ENCODE measurements at regions not wholly inside any gene's neighbourhood (a gene's known extent, or its start where the extent isn't known, plus 50 kb on each side); places are given as distances from the start of the nearest gene placed in this dataset.

DNA sequence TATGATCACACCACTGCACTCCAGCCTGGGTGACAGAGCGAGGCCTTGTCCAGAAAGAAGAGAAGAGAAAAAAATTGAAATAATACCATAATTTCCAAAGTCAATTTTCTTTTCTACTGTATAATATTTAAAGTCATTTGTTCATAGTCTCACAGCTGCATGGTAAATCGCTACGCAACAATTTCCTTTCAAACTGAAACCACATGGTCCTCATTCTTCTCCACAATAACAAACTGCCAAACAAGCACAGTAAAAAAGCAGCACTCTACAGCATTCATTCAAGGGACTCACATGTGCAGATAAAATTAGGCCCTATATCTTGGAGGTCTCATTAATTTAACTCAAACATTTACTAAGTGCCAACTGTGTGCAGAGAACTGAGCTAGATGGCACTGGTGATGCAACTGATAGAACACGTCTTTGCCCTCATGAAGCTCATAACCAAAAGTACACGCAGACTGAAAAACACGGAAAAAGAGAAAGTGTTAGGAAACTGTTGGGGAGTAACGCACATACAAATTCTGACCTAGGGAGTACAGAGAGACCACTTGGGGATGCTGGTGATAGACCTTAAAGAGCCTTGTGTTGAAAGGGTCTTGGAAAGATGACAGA, 68.4 kb upstream of the SRRM3 start:
- no peaks in the 10 kb centered on the region for H3K79me2 ChIP-seq (ENCODE audit: insufficient read depth)
- H3K4me2 ChIP-seq = no peak overlapping the region
- no peak for DNase-seq
- no peaks in the 10 kb centered on the region for H3K9me2 ChIP-seq
- 90% methylated on average over 7 of the region's 7 CpGs for WGBS (ENCODE audit: low lambda C conversion rate)
- H4K20me1 ChIP-seq (ENCODE audit: insufficient read depth) = no peaks in the 10 kb centered on the region
- ChIA-PET CTCF (interaction anchor here (0.8 kb wide), 1 partner anchor 45 kb away, joined by 4 read pairs; no protein-coding TSS in a partner anchor), POLR2A (no interaction called here)
- no peaks in the 10 kb centered on the region for H3K4me1 ChIP-seq (ENCODE audit: control insufficient read depth in 1 of 2, insufficient read depth in 2 of 2, low read depth in 1 of 2, low read length in 1 of 2)
- H3K9me3 ChIP-seq = no peaks in the 10 kb centered on the region
- H3F3A ChIP-seq (replicated peaks; ENCODE audit: insufficient read depth) = no peaks in the 10 kb centered on the region
- H2AFZ ChIP-seq (ENCODE audit: low read depth) = no peak overlapping the region
- H3K9ac ChIP-seq = no peak overlapping the region
- H3K36me3 ChIP-seq (replicated peaks in 1 of 2; ENCODE audit: control insufficient read depth in 1 of 2, insufficient read depth in 2 of 2, low read length in 1 of 2) = no peaks in the 10 kb centered on the region
- TF ChIP-seq YY1 (IDR thresholded peaks at IDR 0.05; ENCODE audit: low read depth) (no peak), EP300 (IDR thresholded peaks at IDR 0.05; ENCODE audit: borderline replicate concordance in 1 of 2, low read depth in 1 of 2, low read length in 1 of 2) (no peak), SIN3A (IDR thresholded peaks at IDR 0.05; ENCODE audit: borderline replicate concordance, low read depth, low read length) (no peak), RXRA (IDR thresholded peaks at IDR 0.05; ENCODE audit: borderline replicate concordance, low read depth) (no peak), JUND (IDR thresholded peaks at IDR 0.05) (no peak), RAD21 (IDR thresholded peaks at IDR 0.05; ENCODE audit: low read length) (no peak), EZH2phosphoT487 (IDR thresholded peaks at IDR 0.05; ENCODE audit: borderline replicate concordance, low read depth) (no peak), RCOR1 (IDR thresholded peaks at IDR 0.05; ENCODE audit: low read length) (no peak), TEAD4 (IDR thresholded peaks at IDR 0.05; ENCODE audit: borderline replicate concordance, insufficient read depth) (no peak), FOSL2 (IDR thresholded peaks at IDR 0.05; ENCODE audit: borderline replicate concordance, low read depth) (no peak), POLR2AphosphoS5 (IDR thresholded peaks at IDR 0.05; ENCODE audit: low read depth, low read length) (no peak), MEF2A (IDR thresholded peaks at IDR 0.05; ENCODE audit: borderline replicate concordance, low read depth) (no peak), TAF1 (IDR thresholded peaks at IDR 0.05; ENCODE audit: borderline replicate concordance, low read depth, low read length) (no peak), ELF1 (IDR thresholded peaks at IDR 0.05) (no peak), NFIC (IDR thresholded peaks at IDR 0.05; ENCODE audit: borderline replicate concordance) (no peak), GABPA (IDR thresholded peaks at IDR 0.05; ENCODE audit: low read depth) (no peak)
- TF ChIP-seq, protein P1, sequence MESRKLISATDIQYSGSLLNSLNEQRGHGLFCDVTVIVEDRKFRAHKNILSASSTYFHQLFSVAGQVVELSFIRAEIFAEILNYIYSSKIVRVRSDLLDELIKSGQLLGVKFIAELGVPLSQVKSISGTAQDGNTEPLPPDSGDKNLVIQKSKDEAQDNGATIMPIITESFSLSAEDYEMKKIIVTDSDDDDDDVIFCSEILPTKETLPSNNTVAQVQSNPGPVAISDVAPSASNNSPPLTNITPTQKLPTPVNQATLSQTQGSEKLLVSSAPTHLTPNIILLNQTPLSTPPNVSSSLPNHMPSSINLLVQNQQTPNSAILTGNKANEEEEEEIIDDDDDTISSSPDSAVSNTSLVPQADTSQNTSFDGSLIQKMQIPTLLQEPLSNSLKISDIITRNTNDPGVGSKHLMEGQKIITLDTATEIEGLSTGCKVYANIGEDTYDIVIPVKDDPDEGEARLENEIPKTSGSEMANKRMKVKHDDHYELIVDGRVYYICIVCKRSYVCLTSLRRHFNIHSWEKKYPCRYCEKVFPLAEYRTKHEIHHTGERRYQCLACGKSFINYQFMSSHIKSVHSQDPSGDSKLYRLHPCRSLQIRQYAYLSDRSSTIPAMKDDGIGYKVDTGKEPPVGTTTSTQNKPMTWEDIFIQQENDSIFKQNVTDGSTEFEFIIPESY (IDR thresholded peaks at IDR 0.05; ENCODE audit: borderline replicate concordance, low read depth) = no peak
- TF ChIP-seq, protein P2, sequence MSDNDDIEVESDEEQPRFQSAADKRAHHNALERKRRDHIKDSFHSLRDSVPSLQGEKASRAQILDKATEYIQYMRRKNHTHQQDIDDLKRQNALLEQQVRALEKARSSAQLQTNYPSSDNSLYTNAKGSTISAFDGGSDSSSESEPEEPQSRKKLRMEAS (IDR thresholded peaks at IDR 0.05; ENCODE audit: low read depth) = no peak
- no peak overlapping the region for H3K27ac ChIP-seq (ENCODE audit: low read depth in 2 of 2, low read length in 1 of 2)
- H3K4me3 ChIP-seq (ENCODE audit: low read depth in 2 of 2, low read length in 1 of 2) = no peak overlapping the region
- peaks cover 21% of the 10 kb centered on the region; the same call in 1 of the 2 replicates for H3K27me3 ChIP-seq (ENCODE audit: insufficient read depth)

All from SK-N-SH (cell line).